HG02884 (cell line): ENCODE measurements at regions not wholly inside any gene's neighbourhood (a gene's known extent, or its start where the extent isn't known, plus 50 kb on each side); places are given as distances from the start of the nearest gene placed in this dataset.

Experiments
- ATAC-seq: cut with Tn5 transposase; IDR thresholded peaks from one replicate; pipeline ENCODE4 v1.9.1; 2021; ENCODE audit warnings: mild to moderate bottlenecking, moderate library complexity; ENCODE audit not compliant: unreplicated experiment

DNA sequence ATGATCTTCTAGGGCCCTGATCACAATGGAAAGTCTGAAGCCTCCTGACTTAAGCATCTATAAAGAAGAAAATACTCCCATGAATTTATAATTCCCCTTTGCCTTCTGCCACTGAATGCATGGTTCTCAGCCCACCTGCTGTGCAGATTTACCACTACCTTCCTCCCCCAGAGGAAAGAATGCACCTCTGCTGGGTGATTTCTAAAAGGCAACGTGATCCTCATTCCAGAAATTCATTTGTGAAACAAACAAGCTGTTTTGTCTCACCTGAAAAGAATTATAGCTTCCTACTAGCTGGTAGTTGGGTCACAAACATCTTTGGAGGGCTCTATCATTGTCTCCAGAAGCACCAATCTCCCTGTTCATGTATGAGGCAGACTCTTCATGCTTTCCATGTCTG is 320.2 kb downstream of the CDC14C start:
- ATAC-seq: no peak

DNA sequence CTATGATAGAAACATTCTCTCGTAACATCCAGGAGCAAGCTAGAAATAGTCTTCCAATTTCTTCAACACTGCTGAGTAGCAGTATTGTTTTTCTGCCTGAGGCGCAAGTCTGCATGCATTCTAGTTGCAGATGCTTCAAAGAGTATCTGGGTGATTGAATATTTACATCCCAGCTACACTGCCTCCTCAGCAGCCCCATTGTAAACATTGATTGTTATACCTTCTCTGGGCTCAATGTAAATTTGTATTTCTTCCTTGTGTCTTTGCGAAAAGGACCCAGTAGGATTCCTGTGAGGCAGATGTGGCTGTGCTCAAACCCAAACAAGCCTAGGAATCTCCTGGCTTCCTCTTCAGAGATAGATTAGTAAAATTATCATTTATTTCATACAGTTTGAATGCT is 320.7 kb downstream of the CDC14C start:
- no peak for ATAC-seq

DNA sequence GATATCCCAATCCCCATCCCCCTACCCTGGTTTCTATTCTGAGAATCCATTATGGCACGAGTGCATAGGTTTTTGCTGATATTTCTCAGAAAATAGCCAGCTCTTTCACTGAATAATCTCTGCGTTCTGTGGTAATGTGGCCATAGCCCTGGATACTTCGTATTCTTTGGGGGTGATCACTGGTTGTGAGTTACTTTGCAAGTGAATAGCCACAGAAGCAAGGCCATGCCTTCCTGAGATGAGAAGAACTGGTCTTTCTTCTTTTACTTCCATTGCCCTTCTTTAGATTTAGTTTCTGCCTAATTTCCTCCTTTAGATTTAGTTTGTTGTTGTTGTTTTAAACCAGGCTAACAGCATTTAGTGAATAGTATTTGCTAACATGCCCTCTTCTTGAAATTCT is 323.4 kb downstream of the CDC14C start:
- no peak for ATAC-seq

DNA sequence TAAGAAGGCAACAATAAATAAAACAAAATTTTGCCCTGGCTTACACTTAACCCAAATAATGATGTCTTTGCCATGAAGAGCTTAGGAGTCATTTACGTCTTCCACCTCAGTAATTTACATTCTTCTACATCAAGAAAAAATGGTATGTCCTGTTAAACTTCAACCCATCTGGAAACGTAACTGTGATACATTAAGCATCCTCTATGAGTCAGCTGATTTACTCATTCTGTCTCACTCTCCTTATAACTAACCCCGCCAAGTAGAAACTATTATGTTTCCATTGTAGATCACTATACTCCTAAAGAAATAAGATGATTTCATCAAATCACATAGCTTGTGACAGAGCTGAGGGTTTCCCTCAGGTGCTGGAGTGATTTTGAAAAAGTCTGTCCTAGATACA is 330.7 kb downstream of the CDC14C start:
- no peak for ATAC-seq

DNA sequence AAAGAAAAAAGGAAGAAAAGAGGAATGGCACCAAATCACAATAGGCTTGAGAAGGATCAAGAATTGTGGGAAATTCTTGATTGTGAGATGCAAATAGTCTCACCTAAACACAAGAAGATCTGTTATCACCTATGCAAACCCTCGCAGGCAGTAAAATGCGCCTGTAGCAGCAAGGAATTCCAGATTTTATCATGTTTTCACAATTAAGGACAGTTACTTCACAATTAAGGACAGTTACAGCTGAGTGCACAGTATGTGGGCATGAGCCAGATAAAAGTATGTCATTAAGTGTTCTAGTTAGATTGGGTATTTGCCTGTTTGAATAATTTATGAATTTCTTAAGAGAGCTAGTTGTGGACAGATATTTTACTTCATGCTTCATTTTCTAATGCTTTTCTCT is 336.2 kb downstream of the CDC14C start:
- ATAC-seq: no peak

DNA sequence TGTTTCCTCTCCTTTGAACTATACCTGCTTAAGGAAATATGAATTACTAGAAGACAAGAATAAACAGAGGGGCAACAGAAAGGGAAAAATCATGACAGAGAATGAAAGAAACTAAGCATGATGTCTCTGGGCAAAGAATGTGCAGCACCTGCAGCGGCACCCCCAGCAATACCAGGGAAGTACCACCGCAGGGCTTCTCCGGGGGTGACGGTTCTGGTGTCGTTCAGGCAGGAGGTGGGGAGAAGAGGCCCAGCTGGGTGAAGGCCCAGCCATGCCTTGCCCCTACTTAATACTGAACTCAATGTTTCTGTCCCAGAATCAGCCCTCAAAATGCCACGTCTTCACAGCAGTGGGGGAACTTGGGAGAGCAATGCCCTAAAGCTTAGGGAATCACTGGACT is 337.6 kb downstream of the CDC14C start:
- ATAC-seq: no peak

DNA sequence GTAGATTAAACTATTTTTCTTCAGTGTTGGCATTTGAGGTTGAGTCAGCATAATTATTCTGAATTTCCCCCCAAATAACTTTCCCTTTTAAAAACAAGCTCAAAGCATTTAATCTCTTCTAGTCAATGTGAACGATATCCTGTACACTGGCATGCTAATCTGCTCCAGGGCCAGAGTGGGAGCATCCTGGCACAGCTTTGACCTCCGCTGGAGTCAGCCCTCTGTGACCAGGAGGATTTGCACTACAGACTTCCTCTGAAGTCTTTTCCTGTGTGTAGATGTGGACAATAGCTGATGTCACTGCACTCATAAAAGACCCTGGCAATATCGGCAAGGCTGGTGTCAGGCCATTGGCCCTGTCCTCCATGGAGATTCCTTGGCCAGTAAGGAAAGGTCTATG is 340.2 kb downstream of the CDC14C start:
- ATAC-seq: no peak

DNA sequence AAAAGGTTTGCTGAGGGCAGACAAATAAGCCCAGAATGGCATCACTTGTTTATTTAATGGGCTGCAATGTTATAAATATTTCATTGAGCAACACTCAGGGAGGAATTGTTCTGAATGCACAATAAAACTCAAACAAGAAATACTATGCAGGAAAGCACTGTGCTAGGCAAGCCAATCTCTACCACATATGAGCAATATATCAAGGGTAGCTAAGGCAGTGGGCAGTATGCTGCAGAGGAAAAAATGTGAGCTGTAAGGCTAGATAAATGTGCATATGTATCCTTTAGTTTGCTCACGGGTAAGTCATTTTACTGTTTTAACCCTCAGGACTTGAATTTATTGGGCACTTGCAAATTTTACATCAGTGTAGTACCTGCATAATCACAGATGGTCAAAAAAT is 349.6 kb downstream of the CDC14C start:
- no peak for ATAC-seq

DNA sequence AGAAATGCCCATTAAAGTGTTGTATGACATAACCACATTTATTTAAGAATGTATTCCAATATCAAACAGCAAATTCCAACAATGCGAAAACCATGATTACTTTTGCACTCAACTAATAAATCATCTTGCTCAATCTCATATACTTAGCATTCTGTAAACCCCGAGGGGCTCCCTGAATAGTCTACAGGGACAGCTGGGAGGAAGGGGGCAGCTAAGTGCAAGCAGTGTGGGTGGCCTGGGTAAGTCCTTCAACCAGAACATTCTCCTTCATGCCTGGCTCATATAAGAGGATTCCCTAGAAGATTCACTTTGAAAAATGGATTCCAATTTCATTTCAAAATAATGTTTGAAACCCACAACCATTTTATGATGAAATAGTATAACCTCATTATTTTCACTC is 355.5 kb downstream of the CDC14C start:
- ATAC-seq: no peak

DNA sequence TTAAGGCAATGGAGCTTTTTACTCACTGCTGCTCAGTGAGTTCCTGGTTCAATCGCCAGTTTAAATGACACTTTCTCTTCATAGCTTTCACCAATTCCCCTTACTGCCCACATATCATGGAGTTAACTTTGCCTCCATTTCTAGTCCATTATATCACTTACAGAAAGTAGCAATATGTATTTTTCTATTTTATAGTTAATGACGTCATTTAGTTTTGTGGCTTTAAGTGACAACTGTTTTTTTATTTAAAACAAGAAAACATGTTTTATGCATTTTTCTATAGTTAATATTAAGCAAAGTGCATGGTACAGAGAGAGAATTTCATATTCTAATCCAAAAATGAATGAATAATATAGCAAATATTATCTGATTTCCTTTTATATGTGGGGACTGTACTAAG is 363.3 kb downstream of the CDC14C start:
- ATAC-seq: no peak

DNA sequence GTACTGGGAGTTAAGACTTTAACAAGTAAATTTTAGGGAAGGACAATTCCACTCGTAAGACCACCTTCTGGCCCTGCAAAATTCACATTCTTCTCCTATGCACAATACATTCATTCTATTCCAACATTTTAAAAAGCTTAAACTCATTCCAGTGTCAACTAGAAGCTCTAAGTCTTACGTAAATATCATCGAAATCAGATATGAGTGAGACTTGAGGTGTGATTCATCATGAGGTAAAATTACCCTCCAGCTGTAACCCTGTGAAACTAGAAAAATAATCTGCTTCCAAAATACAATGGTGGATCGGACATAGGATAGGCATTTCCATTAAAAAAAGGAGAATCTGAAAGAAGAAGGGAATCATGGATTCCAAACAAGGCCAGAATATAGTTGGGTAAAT is 370.3 kb downstream of the CDC14C start:
- ATAC-seq: no peak

DNA sequence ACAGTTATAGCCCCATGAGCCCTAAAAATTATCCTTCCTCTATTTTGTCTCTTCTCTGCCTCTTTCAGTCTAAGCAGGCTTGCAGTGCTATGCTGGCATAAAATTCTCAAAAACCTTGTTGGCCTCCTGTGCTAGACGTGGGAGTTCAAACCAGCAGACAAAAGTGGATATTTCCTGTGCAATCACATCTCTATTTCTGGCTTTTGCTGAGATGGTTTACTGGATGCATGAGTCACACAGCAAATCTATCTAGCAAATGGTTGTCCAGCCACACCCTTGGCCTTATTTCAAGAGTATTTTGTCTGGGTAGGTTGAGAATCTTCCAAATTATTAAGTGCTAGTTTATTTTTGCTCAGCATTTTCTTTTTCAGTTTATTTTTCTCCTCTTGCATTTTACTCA is 370.8 kb downstream of the CDC14C start:
- ATAC-seq: no peak

DNA sequence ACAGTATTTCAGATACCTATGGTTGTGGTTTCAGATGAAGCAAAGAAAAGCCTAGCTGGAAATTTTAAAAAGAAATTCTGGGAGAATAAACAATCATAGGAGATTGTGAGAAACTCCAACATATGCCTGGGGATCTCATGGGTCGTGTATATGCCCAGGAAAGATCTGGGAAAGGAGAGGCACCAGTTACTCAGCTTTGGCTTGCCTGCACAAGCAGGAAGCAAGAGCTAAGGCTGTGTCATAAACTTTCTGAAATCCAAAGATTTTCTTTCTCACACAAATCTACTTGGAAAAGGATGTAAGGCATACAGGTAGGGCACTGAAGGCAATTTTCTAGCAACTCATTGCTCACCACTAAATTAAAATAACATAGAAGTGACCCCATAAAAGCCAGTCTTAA is 373.6 kb downstream of the CDC14C start:
- no peak for ATAC-seq

DNA sequence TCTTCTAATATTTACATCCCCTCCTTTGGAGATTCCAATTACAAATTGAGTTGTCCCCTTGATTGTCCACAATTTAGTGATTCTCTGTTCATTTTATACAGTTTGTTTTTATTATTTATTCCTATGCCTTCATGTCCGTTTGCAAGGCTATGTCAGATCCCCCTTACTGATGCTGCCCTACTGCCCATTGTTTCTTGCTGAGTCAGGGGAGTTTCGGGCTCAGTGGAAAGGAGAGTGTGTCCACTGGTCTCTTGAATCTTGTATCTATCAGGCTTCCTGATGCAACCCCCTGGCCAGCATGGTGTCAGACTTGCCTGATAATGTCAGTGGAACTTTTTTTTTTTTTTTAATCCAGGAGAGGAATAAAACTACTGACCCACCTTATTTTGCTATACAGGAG is 384.4 kb downstream of the CDC14C start:
- ATAC-seq: no peak

DNA sequence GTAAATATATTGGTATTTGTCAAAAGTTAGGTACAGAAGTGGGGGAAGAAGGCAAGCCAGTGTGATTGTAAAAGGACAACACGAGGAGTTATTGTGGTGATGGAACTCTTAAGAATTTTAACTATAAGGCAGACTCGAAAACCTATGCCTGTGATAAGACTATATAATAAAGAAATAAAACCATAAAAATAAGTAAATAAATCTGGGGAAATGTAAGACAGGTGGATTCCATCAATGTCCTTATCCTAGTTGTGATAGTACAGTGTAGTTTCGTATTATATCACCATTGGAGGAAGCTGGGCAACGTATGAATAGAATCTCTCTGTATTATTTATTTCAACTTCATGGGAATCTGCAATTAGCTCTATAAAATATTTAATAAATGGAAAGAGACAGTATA is 395.7 kb downstream of the CDC14C start:
- no peak for ATAC-seq

DNA sequence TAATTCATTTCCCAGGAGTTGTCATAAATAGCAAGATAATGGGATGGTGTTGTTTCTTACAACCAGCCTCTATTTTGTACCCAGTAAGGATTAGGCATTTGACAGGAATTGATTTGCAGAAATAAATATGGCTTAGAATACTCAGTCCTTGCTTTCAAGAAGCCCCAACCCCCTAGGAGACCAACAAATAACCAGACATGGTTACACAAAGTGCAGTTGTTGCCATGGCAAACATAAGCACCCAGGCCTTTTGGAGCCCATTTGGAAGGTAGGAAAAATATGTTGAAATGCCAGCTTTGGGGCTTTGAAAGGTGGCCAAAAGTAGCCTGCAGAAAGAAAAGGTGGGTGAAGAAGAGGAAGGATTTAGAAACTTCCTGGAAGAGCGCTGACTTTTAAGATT is 397.5 kb downstream of the CDC14C start:
- ATAC-seq: no peak

DNA sequence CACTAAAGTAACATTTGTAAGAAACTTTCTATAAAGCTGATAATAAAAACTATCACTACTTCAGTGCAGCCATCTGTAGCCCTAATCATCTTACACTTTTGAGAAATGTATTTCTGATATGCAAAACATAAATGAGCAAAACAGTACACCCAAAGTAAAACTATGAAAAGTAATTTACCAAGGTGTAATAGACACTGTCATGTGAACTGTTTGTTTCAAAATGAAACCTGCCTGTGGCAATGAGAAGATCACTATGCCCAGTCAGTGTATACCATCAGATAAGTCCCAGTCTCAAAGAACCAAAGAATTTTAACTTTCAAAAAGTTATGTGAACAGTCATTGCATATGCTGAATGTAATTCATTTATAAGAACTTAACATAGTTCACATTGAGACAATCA is 398.1 kb downstream of the CDC14C start:
- no peak for ATAC-seq

DNA sequence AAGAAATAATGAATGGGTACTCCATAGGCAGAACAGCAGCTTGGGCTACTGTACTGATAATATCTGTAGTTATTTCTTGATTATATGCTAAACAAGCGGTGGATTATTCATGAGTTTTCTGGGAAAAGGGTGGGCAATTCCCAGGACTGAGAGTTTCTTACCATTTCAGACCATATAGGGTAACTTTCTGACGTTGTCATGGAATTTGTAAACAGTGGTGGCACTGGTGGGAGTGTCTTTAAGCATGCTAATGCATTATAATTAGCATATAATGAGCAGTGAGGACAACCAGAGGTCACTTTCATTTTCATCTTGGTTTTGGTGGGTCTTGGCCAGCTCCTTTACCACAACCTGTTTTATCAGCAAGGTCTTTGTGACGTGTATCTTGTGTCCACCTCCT is 399.7 kb downstream of the CDC14C start:
- no peak for ATAC-seq

DNA sequence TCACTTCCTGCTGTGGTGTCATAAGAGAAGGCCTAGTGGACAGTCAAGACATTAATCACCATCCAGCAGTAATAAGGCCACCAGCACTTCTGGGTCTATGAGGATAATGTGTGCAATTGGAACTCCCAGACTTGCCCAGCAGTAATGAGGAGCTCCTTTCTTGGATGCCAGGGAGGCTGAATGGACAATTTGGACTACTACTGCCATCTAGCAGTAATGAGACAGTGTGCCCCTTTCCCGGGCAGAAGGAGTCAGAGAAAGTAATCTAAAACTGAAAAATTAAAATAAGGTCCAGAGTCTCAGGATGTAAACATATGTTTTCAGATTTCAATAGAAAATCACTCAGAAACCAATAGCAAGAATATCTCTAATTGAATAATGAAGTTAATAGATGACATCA is 400.4 kb downstream of the CDC14C start:
- no peak for ATAC-seq

DNA sequence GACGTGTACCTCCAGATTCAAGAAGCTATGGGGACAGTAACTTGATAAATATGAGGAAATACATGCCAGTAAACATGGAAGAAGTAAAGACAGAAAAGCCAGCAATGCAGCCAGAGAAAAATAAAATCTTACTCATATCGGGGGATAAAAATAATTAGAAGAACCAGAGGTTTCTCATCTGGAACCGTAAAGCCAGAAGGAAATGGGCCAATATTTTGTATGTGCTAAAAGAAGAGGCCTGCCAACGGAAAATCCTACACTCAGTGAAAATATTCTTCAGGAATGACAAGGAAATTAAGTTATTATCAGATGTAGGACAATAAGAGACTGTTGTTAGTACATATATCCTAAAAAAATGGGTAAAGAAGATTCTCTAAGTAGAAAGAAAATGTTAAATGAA is 401.2 kb downstream of the CDC14C start:
- ATAC-seq: no peak

DNA sequence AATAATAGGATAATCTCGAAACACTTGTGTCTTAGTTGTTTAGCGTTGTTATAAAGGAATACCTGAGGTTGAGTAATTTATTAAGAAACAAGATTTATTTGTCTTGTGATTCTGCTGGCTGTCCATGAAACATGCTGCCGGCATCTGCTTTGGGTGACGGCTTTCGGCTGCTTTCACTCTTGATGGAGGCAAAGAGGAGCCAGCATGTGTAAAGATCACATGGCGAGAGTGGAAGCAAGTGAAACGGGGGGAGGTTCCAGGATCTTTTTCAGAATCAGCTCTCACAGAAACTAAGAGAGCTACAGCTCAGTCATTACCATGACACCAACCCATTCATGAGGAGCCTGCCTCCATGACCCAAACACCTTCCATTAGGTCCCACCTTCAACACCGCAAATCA is 402.8 kb downstream of the CDC14C start:
- ATAC-seq: no peak

DNA sequence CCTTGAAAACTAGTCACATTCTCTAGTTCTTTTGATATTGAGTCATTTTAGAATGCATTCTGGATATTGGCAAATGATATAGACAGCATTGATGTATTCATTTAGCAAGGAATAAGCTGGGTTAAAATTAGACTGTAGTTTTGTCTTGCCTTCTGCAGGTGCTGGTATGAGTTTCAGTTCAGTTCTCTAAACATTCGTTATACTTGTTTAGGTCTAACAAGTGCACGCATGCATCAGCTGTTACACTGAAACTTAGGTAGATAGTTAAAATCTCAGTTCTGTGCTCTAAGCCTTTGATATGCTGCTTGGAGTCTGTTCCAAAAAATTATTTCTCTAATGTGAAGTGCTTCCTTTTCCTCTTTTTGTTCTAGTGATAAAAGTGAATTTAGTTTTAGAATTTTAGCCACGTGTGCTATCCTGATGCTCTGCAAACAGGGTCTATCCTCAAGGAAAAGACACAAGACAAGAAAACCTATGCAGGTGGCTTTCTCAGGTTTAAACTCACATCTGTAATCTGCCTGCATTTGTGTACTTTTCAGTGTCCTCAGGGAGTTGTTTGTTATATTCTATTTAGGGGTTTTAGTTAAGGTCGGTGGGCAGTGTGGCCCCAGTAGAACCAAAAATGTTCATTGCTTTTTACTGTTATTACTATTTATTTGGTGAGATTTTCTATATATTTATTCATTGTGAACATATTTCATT is 409.0 kb downstream of the CDC14C start:
- no peak for ATAC-seq

DNA sequence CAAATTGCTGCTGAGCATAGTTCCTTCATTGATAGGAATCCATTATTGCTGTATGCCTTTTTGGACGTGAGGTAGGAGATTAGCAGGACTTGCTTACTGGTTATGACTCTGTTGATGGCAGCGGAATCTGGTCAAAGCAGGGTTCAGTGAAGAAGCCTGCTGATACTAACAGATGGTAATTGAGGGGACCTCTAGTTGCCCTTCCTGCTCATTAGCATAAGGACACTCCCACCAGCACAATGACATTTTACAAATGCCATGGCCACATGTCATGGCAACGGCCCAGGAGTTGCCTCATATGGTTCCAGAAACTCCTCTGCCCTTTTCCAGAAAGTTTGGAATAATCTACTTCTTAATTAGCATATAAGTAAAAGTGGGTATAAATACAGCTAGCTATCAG is 417.5 kb downstream of the CDC14C start:
- no peak for ATAC-seq

DNA sequence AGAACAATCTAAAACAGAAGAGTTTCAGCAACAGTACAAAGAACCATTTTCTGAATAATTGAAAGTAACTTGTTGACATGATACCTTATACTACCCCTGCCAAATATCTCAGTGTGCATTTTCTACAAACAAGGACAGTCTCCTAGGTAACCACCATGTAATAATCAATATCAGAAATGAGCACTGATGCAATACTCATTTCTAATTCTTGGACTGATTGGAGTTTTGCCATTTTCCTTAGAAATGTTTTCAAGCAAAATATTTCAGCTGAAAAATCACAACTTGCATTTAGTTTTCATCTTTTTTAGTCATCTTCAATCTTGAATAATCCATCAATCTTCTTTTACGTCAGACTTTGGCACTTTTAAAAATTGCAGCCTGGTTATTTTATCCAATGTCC is 420.2 kb downstream of the CDC14C start:
- no peak for ATAC-seq
